ENCODE measurements at regions not wholly inside any gene's neighbourhood (a gene's known extent, or its start where the extent isn't known, plus 50 kb on each side); places are given as distances from the start of the nearest gene placed in this dataset.

DNA sequence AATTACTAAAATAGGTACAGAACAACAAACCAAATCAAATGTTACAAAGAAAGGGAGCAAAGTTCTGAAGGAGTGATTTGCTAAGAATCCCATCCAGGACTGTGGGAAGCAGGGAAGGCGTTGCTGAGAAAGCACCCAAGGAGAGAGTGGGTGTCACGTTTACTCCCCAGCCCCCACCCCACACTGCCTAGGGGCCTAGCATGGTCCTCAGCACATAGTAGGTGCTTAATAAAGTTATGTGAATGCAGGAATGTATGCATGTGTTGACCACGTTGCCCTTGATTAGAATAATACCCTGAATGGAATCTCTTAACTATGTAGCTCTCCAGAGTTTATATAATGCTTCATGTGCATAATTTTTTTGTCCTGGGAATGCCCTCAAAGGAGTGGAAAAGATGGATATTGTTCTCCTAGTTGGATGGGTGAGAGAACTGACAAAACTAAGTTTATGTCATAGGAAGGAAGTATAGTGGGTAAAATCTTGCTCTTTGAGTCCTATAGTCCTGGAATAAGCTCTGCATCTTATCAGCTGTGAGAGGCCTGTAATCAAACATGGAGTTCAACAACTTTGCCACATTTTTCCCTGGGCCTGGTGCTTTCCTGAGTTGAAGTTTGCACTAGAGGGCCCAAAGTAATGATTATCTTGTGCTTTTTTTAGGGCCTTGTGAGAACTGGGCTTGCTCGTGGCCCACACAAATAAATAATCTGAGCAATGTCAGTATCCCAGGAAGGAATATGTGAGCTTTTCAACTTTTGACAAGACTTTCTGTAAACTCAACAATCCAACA, 53.8 kb upstream of the LMO2 start:
- H3K27ac Mint-ChIP-seq (ENCODE audit: unreplicated experiment), result no peak overlapping the region
- H3K4me3 Mint-ChIP-seq (ENCODE audit: unreplicated experiment), result no peak overlapping the region
- no peaks in the 10 kb centered on the region for H3K9me3 Mint-ChIP-seq (ENCODE audit: unreplicated experiment)
- POLR2A ChIA-PET, result no interaction called here
- peaks cover 5% of the 10 kb centered on the region for H3K27me3 Mint-ChIP-seq (ENCODE audit: insufficient read depth, unreplicated experiment)
- CTCF ChIA-PET, result interaction anchor here (1.0 kb wide), 1 partner anchor 26 kb away, joined by 3 read pairs; no protein-coding TSS in a partner anchor
- no peak for DNase-seq
- Histone ChIP-seq H3K4me3 (ENCODE audit: low read depth, low read length) (no peak overlapping the region), H3K36me3 (ENCODE audit: control insufficient read depth, insufficient read depth, low read length) (no peaks in the 10 kb centered on the region), H3K27me3 (replicated peaks; ENCODE audit: control insufficient read depth, insufficient read depth, low read length) (no peaks in the 10 kb centered on the region; the same call in 1 of the 2 replicates), H3K9me3 (no peaks in the 10 kb centered on the region), H3K4me1 (no peaks in the 10 kb centered on the region)
- intact Hi-C loops (cut with micrococcal nuclease; ENCODE audit: unreplicated experiment), result no loop called here
- TF ChIP-seq, protein P1, sequence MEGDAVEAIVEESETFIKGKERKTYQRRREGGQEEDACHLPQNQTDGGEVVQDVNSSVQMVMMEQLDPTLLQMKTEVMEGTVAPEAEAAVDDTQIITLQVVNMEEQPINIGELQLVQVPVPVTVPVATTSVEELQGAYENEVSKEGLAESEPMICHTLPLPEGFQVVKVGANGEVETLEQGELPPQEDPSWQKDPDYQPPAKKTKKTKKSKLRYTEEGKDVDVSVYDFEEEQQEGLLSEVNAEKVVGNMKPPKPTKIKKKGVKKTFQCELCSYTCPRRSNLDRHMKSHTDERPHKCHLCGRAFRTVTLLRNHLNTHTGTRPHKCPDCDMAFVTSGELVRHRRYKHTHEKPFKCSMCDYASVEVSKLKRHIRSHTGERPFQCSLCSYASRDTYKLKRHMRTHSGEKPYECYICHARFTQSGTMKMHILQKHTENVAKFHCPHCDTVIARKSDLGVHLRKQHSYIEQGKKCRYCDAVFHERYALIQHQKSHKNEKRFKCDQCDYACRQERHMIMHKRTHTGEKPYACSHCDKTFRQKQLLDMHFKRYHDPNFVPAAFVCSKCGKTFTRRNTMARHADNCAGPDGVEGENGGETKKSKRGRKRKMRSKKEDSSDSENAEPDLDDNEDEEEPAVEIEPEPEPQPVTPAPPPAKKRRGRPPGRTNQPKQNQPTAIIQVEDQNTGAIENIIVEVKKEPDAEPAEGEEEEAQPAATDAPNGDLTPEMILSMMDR (IDR thresholded peaks at IDR 0.05; ENCODE audit: insufficient read depth in 1 of 2, low read depth in 1 of 2, low read length in 1 of 2, severe bottlenecking in 1 of 2, unreplicated experiment in 1 of 2), result no peak
- BruUV-seq (replicated peaks), result no TSS peak
- H3K4me1 Mint-ChIP-seq (ENCODE audit: low read depth, unreplicated experiment), result no peaks in the 10 kb centered on the region
- no peaks in the 10 kb centered on the region for H3K36me3 Mint-ChIP-seq (ENCODE audit: insufficient read depth, unreplicated experiment)

GRCh38 chr11:33944693-33945424, 53.0 kb upstream of the LMO2 start:
- Histone ChIP-seq H3K36me3 (ENCODE audit: control insufficient read depth, insufficient read depth, low read length) (no peaks in the 10 kb centered on the region), H3K27me3 (replicated peaks; ENCODE audit: control insufficient read depth, insufficient read depth, low read length) (no peaks in the 10 kb centered on the region; the same call in 1 of the 2 replicates), H3K9me3 (no peaks in the 10 kb centered on the region), H3K4me3 (ENCODE audit: low read depth, low read length) (no peak overlapping the region), H3K4me1 (no peaks in the 10 kb centered on the region)
- ChIA-PET CTCF (no interaction called here), POLR2A (no interaction called here)
- no peaks in the 10 kb centered on the region for H3K9me3 Mint-ChIP-seq (ENCODE audit: unreplicated experiment)
- TF ChIP-seq, protein P1 (IDR thresholded peaks at IDR 0.05; ENCODE audit: insufficient read depth in 1 of 2, low read depth in 1 of 2, low read length in 1 of 2, severe bottlenecking in 1 of 2, unreplicated experiment in 1 of 2), result no peak
- no peaks in the 10 kb centered on the region for H3K36me3 Mint-ChIP-seq (ENCODE audit: insufficient read depth, unreplicated experiment)
- no peak for DNase-seq
- no TSS peak for BruUV-seq (replicated peaks)
- no peaks in the 10 kb centered on the region for H3K4me1 Mint-ChIP-seq (ENCODE audit: low read depth, unreplicated experiment)
- intact Hi-C loops (cut with micrococcal nuclease; ENCODE audit: unreplicated experiment), result no loop called here
- peaks cover 3% of the 10 kb centered on the region for H3K27me3 Mint-ChIP-seq (ENCODE audit: insufficient read depth, unreplicated experiment)
- no peak overlapping the region for H3K4me3 Mint-ChIP-seq (ENCODE audit: unreplicated experiment)
- H3K27ac Mint-ChIP-seq (ENCODE audit: unreplicated experiment), result no peak overlapping the region

DNA sequence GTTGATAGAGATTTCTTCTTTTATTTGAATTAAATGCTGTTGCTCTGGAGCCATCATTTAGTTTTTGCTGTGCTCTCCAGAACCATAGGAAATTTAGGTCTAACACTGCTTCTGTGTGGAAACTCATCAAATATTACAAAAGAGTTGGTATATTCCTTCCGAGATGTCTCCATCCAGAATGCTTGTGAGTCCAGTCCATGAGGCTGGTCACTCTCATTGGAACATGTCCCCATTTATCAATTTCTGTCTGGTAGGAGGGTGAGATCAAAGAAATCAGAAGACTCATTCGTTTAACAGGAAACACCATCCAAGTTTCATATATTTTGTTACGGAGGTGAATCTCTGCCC, 52.4 kb upstream of the LMO2 start:
- no TSS peak for BruUV-seq (replicated peaks)
- H3K27me3 Mint-ChIP-seq (ENCODE audit: insufficient read depth, unreplicated experiment), result no peaks in the 10 kb centered on the region
- no peaks in the 10 kb centered on the region for H3K36me3 Mint-ChIP-seq (ENCODE audit: insufficient read depth, unreplicated experiment)
- H3K27ac Mint-ChIP-seq (ENCODE audit: unreplicated experiment), result no peak overlapping the region
- no peaks in the 10 kb centered on the region for H3K9me3 ChIP-seq
- no peaks in the 10 kb centered on the region for H3K4me1 ChIP-seq
- no peaks in the 10 kb centered on the region for H3K9me3 Mint-ChIP-seq (ENCODE audit: unreplicated experiment)
- DNase-seq, result no peak
- no peaks in the 10 kb centered on the region; the same call in 1 of the 2 replicates for H3K27me3 ChIP-seq (replicated peaks; ENCODE audit: control insufficient read depth, insufficient read depth, low read length)
- intact Hi-C loops (cut with micrococcal nuclease; ENCODE audit: unreplicated experiment), result no loop called here
- ChIA-PET CTCF (no interaction called here), POLR2A (no interaction called here)
- TF ChIP-seq, protein P1 (IDR thresholded peaks at IDR 0.05; ENCODE audit: insufficient read depth in 1 of 2, low read depth in 1 of 2, low read length in 1 of 2, severe bottlenecking in 1 of 2, unreplicated experiment in 1 of 2), result no peak
- no peaks in the 10 kb centered on the region for H3K36me3 ChIP-seq (ENCODE audit: control insufficient read depth, insufficient read depth, low read length)
- H3K4me1 Mint-ChIP-seq (ENCODE audit: low read depth, unreplicated experiment), result no peaks in the 10 kb centered on the region
- no peak overlapping the region for H3K4me3 Mint-ChIP-seq (ENCODE audit: unreplicated experiment)
- no peak overlapping the region for H3K4me3 ChIP-seq (ENCODE audit: low read depth, low read length)
